DND-41 (cell line): ENCODE measurements at regions not wholly inside any gene's neighbourhood (a gene's known extent, or its start where the extent isn't known, plus 50 kb on each side); places are given as distances from the start of the nearest gene placed in this dataset.

Experiments used
- EZH2 ChIP-seq: IDR thresholded peaks from 3 replicates; pipeline ENCODE4 v1.6.1; 2012; ENCODE audit warnings: borderline replicate concordance, low read depth, mild to moderate bottlenecking, moderate library complexity, low read length, inconsistent platforms; ENCODE audit not compliant: severe bottlenecking
- TF ChIP-seq, protein P1 (sequence below): IDR thresholded peaks from 2 replicates; pipeline ENCODE4 v1.5.1; 2012; ENCODE audit warnings: borderline replicate concordance, low read length, moderate library complexity, mild to moderate bottlenecking; ENCODE audit not compliant: poor library complexity, severe bottlenecking; ENCODE audit errors: extremely low read depth

DNA sequence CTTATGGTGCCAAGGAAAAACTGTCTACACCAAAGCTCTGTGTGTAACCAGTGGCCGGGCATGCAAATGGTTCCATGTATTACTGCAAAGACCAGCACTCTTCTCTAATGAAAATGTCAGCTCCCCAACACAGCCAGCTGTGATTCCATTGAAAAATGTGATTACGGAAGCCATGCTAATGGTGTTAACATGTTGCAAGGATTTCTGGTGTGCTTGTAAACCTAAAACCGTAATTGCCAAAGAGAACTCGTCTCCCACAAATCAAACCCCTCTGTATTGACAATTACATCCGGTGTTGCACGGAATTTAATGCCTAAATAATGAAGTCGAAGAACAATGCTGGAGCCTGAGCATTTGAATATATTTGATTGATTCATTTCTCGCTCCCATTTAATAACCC is 351.7 kb downstream of the NPIPA8 start:
- no peak for TF ChIP-seq EZH2
- TF ChIP-seq, protein P1, sequence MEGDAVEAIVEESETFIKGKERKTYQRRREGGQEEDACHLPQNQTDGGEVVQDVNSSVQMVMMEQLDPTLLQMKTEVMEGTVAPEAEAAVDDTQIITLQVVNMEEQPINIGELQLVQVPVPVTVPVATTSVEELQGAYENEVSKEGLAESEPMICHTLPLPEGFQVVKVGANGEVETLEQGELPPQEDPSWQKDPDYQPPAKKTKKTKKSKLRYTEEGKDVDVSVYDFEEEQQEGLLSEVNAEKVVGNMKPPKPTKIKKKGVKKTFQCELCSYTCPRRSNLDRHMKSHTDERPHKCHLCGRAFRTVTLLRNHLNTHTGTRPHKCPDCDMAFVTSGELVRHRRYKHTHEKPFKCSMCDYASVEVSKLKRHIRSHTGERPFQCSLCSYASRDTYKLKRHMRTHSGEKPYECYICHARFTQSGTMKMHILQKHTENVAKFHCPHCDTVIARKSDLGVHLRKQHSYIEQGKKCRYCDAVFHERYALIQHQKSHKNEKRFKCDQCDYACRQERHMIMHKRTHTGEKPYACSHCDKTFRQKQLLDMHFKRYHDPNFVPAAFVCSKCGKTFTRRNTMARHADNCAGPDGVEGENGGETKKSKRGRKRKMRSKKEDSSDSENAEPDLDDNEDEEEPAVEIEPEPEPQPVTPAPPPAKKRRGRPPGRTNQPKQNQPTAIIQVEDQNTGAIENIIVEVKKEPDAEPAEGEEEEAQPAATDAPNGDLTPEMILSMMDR, result no peak
